Liver (tissue), 8 donors: ENCODE measurements at regions not wholly inside any gene's neighbourhood (a gene's known extent, or its start where the extent isn't known, plus 50 kb on each side); places are given as distances from the start of the nearest gene placed in this dataset.

Source experiments
- DNase-seq: peaks from one replicate; pipeline ENCODE4 v3.0.0-alpha.2; 2017; ENCODE audit warnings: low spot score
- H3K27ac ChIP-seq, 2 donors: one replicate each; pipeline ENCODE4 v1.7.0; 2013; ENCODE audit warnings: inconsistent platforms in 2 of 2, low read length in 2 of 2, control low read depth in 1 of 2, low read depth in 1 of 2, mild to moderate bottlenecking in 1 of 2
- H3K27me3 ChIP-seq, 4 donors: one replicate each; pipeline versions ENCODE4 v1.6.1 to v1.7.0; 2013; ENCODE audit warnings: low read length in 3 of 4, inconsistent platforms in 1 of 4, mild to moderate bottlenecking in 1 of 4, moderate library complexity in 1 of 4; ENCODE audit not compliant: control insufficient read depth in 4 of 4, insufficient read depth in 4 of 4
- H3K36me3 ChIP-seq, 4 donors: one replicate each; pipeline versions ENCODE4 v1.6.1 to v1.7.0; 2013; ENCODE audit warnings: low read length in 3 of 4, mild to moderate bottlenecking in 3 of 4, low read depth in 1 of 4, moderate library complexity in 1 of 4; ENCODE audit not compliant: control insufficient read depth in 4 of 4, insufficient read depth in 3 of 4
- H3K4me1 ChIP-seq, 4 donors: one replicate each; pipeline versions ENCODE4 v1.6.1 to v1.7.0; 2013; ENCODE audit warnings: low read length in 3 of 4, mild to moderate bottlenecking in 3 of 4, moderate library complexity in 1 of 4; ENCODE audit not compliant: control insufficient read depth in 4 of 4, insufficient read depth in 4 of 4
- H3K4me3 ChIP-seq, 3 donors: one replicate each; pipeline versions ENCODE4 v1.6.1 to v1.7.0; 2013; ENCODE audit warnings: low read length in 3 of 3, control low read depth in 1 of 3, low read depth in 1 of 3, mild to moderate bottlenecking in 1 of 3
- H3K9ac ChIP-seq, 2 donors: one replicate each; pipeline ENCODE4 v1.7.0; 2013; ENCODE audit warnings: low read length in 2 of 2, mild to moderate bottlenecking in 2 of 2, moderate library complexity in 2 of 2, control low read depth in 1 of 2, low read depth in 1 of 2
- H3K9me3 ChIP-seq, 4 donors: one replicate each; pipeline versions ENCODE4 v1.6.1 to v1.7.0; 2013; ENCODE audit warnings: low read length in 3 of 4; ENCODE audit not compliant: control insufficient read depth in 4 of 4
- ATF3 ChIP-seq: IDR thresholded peaks from 2 replicates; pipeline ENCODE4 v1.6.1; 2016; ENCODE audit warnings: antibody characterized with exemption
- CTCF ChIP-seq: fragments of 150-350 bp; IDR thresholded peaks from 2 replicates; pipeline ENCODE4 v1.5.1; 2017; ENCODE audit warnings: improper control_type of control experiment, low read depth, low read length; ENCODE audit not compliant: missing input control
- EGR1 ChIP-seq, 2 donors: IDR thresholded peaks; 2 replicates each; pipeline ENCODE4 v1.6.1; 2016 to 2018; ENCODE audit warnings: antibody characterized with exemption in 2 of 2, low read depth in 2 of 2
- FOXA1 ChIP-seq: IDR thresholded peaks from 2 replicates; pipeline ENCODE4 v1.6.1; 2016; ENCODE audit warnings: antibody characterized with exemption
- FOXA2 ChIP-seq: IDR thresholded peaks from 2 replicates; pipeline ENCODE4 v1.6.1; 2016; ENCODE audit warnings: antibody characterized with exemption
- GABPA ChIP-seq, 2 donors: IDR thresholded peaks in 1 of 2; conservative IDR thresholded peaks in 1 of 2; 2 replicates each; pipeline ENCODE4 v1.6.1; 2016; ENCODE audit warnings: antibody characterized with exemption in 2 of 2, mild to moderate bottlenecking in 1 of 2, moderate library complexity in 1 of 2
- HNF4A ChIP-seq, 2 donors: conservative IDR thresholded peaks; 2 replicates each; pipeline ENCODE4 v1.6.1; 2016; ENCODE audit warnings: antibody characterized with exemption in 2 of 2, mild to moderate bottlenecking in 2 of 2
- JUND ChIP-seq, 2 donors: IDR thresholded peaks; 2 replicates each; pipeline ENCODE4 v1.6.1; 2016; ENCODE audit warnings: antibody characterized with exemption in 2 of 2
- MAX ChIP-seq: IDR thresholded peaks from 2 replicates; pipeline ENCODE4 v1.6.1; 2016; ENCODE audit warnings: antibody characterized with exemption
- RAD21 ChIP-seq, 2 donors: IDR thresholded peaks; 2 replicates each; pipeline ENCODE4 v1.6.1; 2016; ENCODE audit warnings: antibody characterized with exemption in 2 of 2, mild to moderate bottlenecking in 2 of 2
- REST ChIP-seq: IDR thresholded peaks from 2 replicates; pipeline ENCODE4 v1.6.1; 2016; ENCODE audit warnings: antibody characterized with exemption, mild to moderate bottlenecking
- RXRA ChIP-seq, 2 donors: IDR thresholded peaks; 2 replicates each; pipeline ENCODE4 v1.6.1; 2017 to 2018; ENCODE audit warnings: antibody characterized with exemption in 2 of 2, mild to moderate bottlenecking in 1 of 2
- SP1 ChIP-seq: IDR thresholded peaks from 2 replicates; pipeline ENCODE4 v1.6.1; 2018; ENCODE audit warnings: antibody characterized with exemption, mild to moderate bottlenecking
- TAF1 ChIP-seq: conservative IDR thresholded peaks from 2 replicates; pipeline ENCODE4 v1.6.1; 2016; ENCODE audit warnings: antibody characterized with exemption, mild to moderate bottlenecking
- YY1 ChIP-seq: IDR thresholded peaks from 2 replicates; pipeline ENCODE4 v1.6.1; 2016; ENCODE audit warnings: antibody characterized with exemption, mild to moderate bottlenecking
- WGBS: extraction: QIAGEN DNeasy Blood & Tissue Kit; methylation state at CpG from one replicate; pipeline ENCODE4 v1.1.7; 2013; 5-methylcytosine and 5-hydroxymethylcytosine counted together
- donor health status: healthy.
- donor health status: healthy.
- donor health status: healthy.
- donor health status: healthy.
- donor health status: healthy.

GRCh38 chr6:120604510-120604909, 729.8 kb downstream of the TBC1D32 start:
- no peaks in the 10 kb centered on the region for H3K27me3 ChIP-seq
- DNase-seq = no peak

GRCh38 chr6:120590611-120591010, 743.7 kb downstream of the TBC1D32 start:
- Histone ChIP-seq H3K4me1 (no peaks in the 10 kb centered on the region), H3K27me3 (no peaks in the 10 kb centered on the region), H3K4me3 (no peak overlapping the region), H3K27ac (no peak overlapping the region), H3K9ac (no peak overlapping the region), H3K9me3 (no peaks in the 10 kb centered on the region), H3K36me3 (no peaks in the 10 kb centered on the region)
- 47% methylated on average over 1 of the region's 1 CpG for WGBS
- DNase-seq = no peak
- TF ChIP-seq EGR1 (IDR thresholded peaks at IDR 0.05; ENCODE audit: low read depth in 2 of 2) (no peak), REST (no peak), MAX (no peak), SP1 (no peak), FOXA2 (no peak), RXRA (IDR thresholded peaks at IDR 0.05) (no peak)

More at GRCh38 chr6:120604510-120604909, 729.8 kb downstream of the TBC1D32 start:
- no peaks in the 10 kb centered on the region for H3K4me1 ChIP-seq
- H3K27ac ChIP-seq = no peak overlapping the region
- WGBS = 73% methylated on average over 1 of the region's 1 CpG
- H3K4me3 ChIP-seq = no peak overlapping the region
- H3K9ac ChIP-seq = no peak overlapping the region
- no peaks in the 10 kb centered on the region for H3K9me3 ChIP-seq
- no peaks in the 10 kb centered on the region for H3K36me3 ChIP-seq
- no peak for TF ChIP-seq CTCF
- TF ChIP-seq GABPA (IDR thresholded peaks at IDR 0.05 in 1 of 2, conservative IDR thresholded peaks at IDR 0.05 in 1 of 2) = no peak
- no peak for TF ChIP-seq FOXA2
- no peak for TF ChIP-seq ATF3
- no peak for TF ChIP-seq EGR1 (IDR thresholded peaks at IDR 0.05; ENCODE audit: low read depth in 2 of 2)
- no peak for TF ChIP-seq REST
- TF ChIP-seq HNF4A (conservative IDR thresholded peaks at IDR 0.05) = no peak
- TF ChIP-seq YY1 = no peak
- TF ChIP-seq TAF1 = no peak
- TF ChIP-seq FOXA1 = no peak
- TF ChIP-seq RXRA (IDR thresholded peaks at IDR 0.05) = no peak
- no peak for TF ChIP-seq SP1
- TF ChIP-seq JUND (IDR thresholded peaks at IDR 0.05) = no peak
- no peak for TF ChIP-seq MAX
- TF ChIP-seq RAD21 (IDR thresholded peaks at IDR 0.05) = no peak
